NT2/D1 (cell line): ENCODE measurements at regions not wholly inside any gene's neighbourhood (a gene's known extent, or its start where the extent isn't known, plus 50 kb on each side); places are given as distances from the start of the nearest gene placed in this dataset.

ENCODE experiments used
- DNase-seq: peaks from one replicate; pipeline ENCODE4 v3.0.0-alpha.2; 2011; ENCODE audit warnings: low read depth, low spot score
- H3K27me3 ChIP-seq: 2 replicates; pipeline ENCODE4 v1.6.0; 2011; ENCODE audit warnings: mild to moderate bottlenecking; ENCODE audit not compliant: insufficient read length, insufficient read depth
- H3K36me3 ChIP-seq: 2 replicates; pipeline ENCODE4 v1.6.1; 2011; ENCODE audit warnings: mild to moderate bottlenecking, low read length, mixed read lengths; ENCODE audit not compliant: insufficient read depth, insufficient read length
- H3K4me1 ChIP-seq: 2 replicates; pipeline ENCODE4 v1.5.1; 2011; ENCODE audit not compliant: insufficient read depth, insufficient read length
- H3K4me3 ChIP-seq: 2 replicates; pipeline ENCODE4 v1.5.1; 2011; ENCODE audit warnings: low read depth; ENCODE audit not compliant: insufficient read length
- H3K9ac ChIP-seq: 2 replicates; pipeline ENCODE4 v1.6.0; 2011; ENCODE audit warnings: low read depth; ENCODE audit not compliant: insufficient read length
- H3K9me3 ChIP-seq: 2 replicates; pipeline ENCODE4 v1.5.1; 2011; ENCODE audit warnings: mild to moderate bottlenecking, low read length; ENCODE audit not compliant: insufficient read depth
- SUZ12 ChIP-seq: IDR thresholded peaks from 2 replicates; pipeline ENCODE4 v1.6.1; 2011; ENCODE audit not compliant: insufficient read length, insufficient read depth; ENCODE audit errors: extremely low read depth
- YY1 ChIP-seq: IDR thresholded peaks from 2 replicates; pipeline ENCODE4 v1.6.1; 2011; ENCODE audit not compliant: insufficient read length, insufficient read depth
- ZNF274 ChIP-seq: IDR thresholded peaks from 2 replicates; pipeline ENCODE4 v1.6.1; 2011; ENCODE audit warnings: mild to moderate bottlenecking, low read depth, low read length

GRCh38 chr1:57597036-57597435 lies 173.2 kb upstream of the DAB1 start:
- H3K36me3 ChIP-seq = no peaks in the 10 kb centered on the region
- H3K4me1 ChIP-seq = peaks cover 15% of the 10 kb centered on the region
- TF ChIP-seq ZNF274 = no peak
- no peak for TF ChIP-seq YY1
- no peak for TF ChIP-seq SUZ12
- DNase-seq = no peak
- no peak overlapping the region for H3K4me3 ChIP-seq
- H3K27me3 ChIP-seq = no peaks in the 10 kb centered on the region
- peaks cover 4% of the 10 kb centered on the region; the same call in 1 of the 2 replicates for H3K9me3 ChIP-seq
- H3K9ac ChIP-seq = no peak overlapping the region

DNA sequence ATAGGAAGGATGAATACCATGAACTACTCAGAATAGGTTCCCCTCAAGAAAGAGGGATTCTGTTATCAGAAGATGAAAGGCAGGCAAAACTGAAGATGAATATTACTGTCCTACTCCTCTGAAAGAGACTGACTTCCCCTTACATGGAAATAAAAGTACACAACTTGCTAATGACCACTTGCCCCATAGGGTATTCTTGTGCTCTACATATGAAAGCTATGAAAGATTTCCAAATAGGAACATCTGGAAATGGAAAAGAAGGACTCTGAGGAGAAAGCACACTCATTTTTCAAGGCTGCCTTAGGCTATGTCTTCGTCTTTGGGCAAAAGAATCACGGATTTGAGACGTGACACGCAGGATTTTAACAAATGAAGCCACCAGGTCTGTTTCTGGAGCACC lies 170.1 kb upstream of the DAB1 start:
- Histone ChIP-seq H3K4me1 (peaks cover 10% of the 10 kb centered on the region), H3K36me3 (no peaks in the 10 kb centered on the region), H3K4me3 (no peak overlapping the region), H3K9me3 (peaks cover 4% of the 10 kb centered on the region; the same call in 1 of the 2 replicates), H3K9ac (no peak overlapping the region), H3K27me3 (no peaks in the 10 kb centered on the region)
- no peak for DNase-seq
- TF ChIP-seq SUZ12 (no peak), ZNF274 (no peak), YY1 (no peak)

- Histone ChIP-seq H3K27me3 (no peaks in the 10 kb centered on the region), H3K9ac (no peak overlapping the region), H3K9me3 (peaks cover 4% of the 10 kb centered on the region; the same call in 1 of the 2 replicates), H3K4me1 (peaks cover 4% of the 10 kb centered on the region), H3K36me3 (no peaks in the 10 kb centered on the region), H3K4me3 (no peak overlapping the region)
- no peak for DNase-seq
- TF ChIP-seq ZNF274 (no peak), SUZ12 (no peak), YY1 (no peak)
Observed at GRCh38 chr1:57591842-57592241, 168.0 kb upstream of the DAB1 start.

GRCh38 chr1:57590978-57591377 lies 167.1 kb upstream of the DAB1 start:
- no peak for DNase-seq
- no peaks in the 10 kb centered on the region for H3K36me3 ChIP-seq
- no peak overlapping the region for H3K9ac ChIP-seq
- peaks cover 4% of the 10 kb centered on the region; the same call in 1 of the 2 replicates for H3K9me3 ChIP-seq
- no peak for TF ChIP-seq SUZ12
- no peak for TF ChIP-seq YY1
- no peak for TF ChIP-seq ZNF274
- H3K4me3 ChIP-seq = no peak overlapping the region
- no peaks in the 10 kb centered on the region for H3K27me3 ChIP-seq
- H3K4me1 ChIP-seq = peaks cover 4% of the 10 kb centered on the region

- H3K36me3 ChIP-seq = no peaks in the 10 kb centered on the region
- no peaks in the 10 kb centered on the region for H3K27me3 ChIP-seq
- no peaks in the 10 kb centered on the region for H3K9me3 ChIP-seq
- no peak for TF ChIP-seq SUZ12
- no peak for TF ChIP-seq YY1
- no peak for TF ChIP-seq ZNF274
- no peaks in the 10 kb centered on the region for H3K4me1 ChIP-seq
- H3K4me3 ChIP-seq = no peak overlapping the region
- H3K9ac ChIP-seq = no peak overlapping the region
- no peak for DNase-seq
Observed at GRCh38 chr1:57586842-57587241, 163.0 kb upstream of the DAB1 start.

GRCh38 chr1:57578680-57579079 lies 154.8 kb upstream of the DAB1 start:
- H3K9ac ChIP-seq = no peak overlapping the region
- H3K36me3 ChIP-seq = no peaks in the 10 kb centered on the region
- DNase-seq = no peak
- no peak for TF ChIP-seq ZNF274
- TF ChIP-seq SUZ12 = no peak
- no peak for TF ChIP-seq YY1
- H3K27me3 ChIP-seq = no peaks in the 10 kb centered on the region
- no peak overlapping the region for H3K4me3 ChIP-seq
- no peaks in the 10 kb centered on the region for H3K9me3 ChIP-seq
- peaks cover 2% of the 10 kb centered on the region for H3K4me1 ChIP-seq

DNA sequence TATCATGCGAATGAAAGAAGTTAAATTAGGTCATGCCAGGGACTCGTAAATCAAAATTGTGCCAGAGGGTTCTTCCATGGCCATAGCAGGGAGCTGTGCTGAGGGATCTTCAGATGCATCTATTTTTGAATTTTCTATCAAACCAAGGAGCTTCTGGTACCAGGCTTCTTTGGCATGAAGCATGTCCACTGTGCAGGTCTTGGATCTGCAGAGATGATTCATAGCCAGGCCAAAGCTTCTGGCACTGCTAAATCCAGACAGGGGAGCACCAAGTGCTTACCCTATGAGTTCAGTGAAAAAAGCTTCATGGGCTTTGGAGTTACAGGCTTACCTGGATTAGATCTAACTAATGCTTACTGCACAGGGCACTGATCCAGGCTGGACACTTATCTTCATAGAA lies 154.2 kb upstream of the DAB1 start:
- peaks cover 2% of the 10 kb centered on the region for H3K4me1 ChIP-seq
- H3K27me3 ChIP-seq = no peaks in the 10 kb centered on the region
- H3K36me3 ChIP-seq = no peaks in the 10 kb centered on the region
- H3K9ac ChIP-seq = no peak overlapping the region
- H3K4me3 ChIP-seq = no peak overlapping the region
- H3K9me3 ChIP-seq = no peaks in the 10 kb centered on the region
- no peak for DNase-seq
- TF ChIP-seq SUZ12 (no peak), YY1 (no peak), ZNF274 (no peak)

DNA sequence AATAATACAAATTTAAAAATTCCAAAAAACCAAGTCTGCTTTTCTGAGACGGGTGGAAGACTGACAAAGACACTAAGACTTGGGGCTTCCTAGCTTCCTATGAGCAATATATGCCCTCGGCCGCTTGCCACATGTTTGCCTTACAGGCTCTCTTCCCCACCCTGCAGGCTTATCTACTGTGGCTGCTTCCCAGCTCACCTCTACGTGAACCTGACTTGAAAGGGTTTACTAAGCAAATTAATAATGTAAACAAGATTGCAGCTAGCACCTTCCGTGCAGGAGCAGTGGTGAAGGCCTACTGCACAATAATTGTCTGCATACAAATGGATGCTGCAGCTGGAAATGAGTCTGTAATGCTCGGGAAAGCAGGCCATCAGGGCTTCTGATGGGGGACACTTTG lies 152.9 kb upstream of the DAB1 start:
- Histone ChIP-seq H3K4me3 (no peak overlapping the region), H3K27me3 (no peaks in the 10 kb centered on the region), H3K36me3 (no peaks in the 10 kb centered on the region), H3K4me1 (peaks cover 2% of the 10 kb centered on the region), H3K9ac (no peak overlapping the region), H3K9me3 (no peaks in the 10 kb centered on the region)
- DNase-seq = no peak
- TF ChIP-seq ZNF274 (no peak), SUZ12 (no peak), YY1 (no peak)
